NCI-H2196 (cell line): ENCODE measurements at regions not wholly inside any gene's neighbourhood (a gene's known extent, or its start where the extent isn't known, plus 50 kb on each side); places are given as distances from the start of the nearest gene placed in this dataset.
"Not testable (repeated sequence)": the region's sequence is repeated elsewhere in the genome, so short reads cannot be mapped to it uniquely, and the experiment has no call there.

Experiments
- DNase-seq: peaks from one replicate; lab custom pipeline; 2025; ENCODE audit not compliant: unreplicated experiment; lab: John Stamatoyannopoulos, UW

DNA sequence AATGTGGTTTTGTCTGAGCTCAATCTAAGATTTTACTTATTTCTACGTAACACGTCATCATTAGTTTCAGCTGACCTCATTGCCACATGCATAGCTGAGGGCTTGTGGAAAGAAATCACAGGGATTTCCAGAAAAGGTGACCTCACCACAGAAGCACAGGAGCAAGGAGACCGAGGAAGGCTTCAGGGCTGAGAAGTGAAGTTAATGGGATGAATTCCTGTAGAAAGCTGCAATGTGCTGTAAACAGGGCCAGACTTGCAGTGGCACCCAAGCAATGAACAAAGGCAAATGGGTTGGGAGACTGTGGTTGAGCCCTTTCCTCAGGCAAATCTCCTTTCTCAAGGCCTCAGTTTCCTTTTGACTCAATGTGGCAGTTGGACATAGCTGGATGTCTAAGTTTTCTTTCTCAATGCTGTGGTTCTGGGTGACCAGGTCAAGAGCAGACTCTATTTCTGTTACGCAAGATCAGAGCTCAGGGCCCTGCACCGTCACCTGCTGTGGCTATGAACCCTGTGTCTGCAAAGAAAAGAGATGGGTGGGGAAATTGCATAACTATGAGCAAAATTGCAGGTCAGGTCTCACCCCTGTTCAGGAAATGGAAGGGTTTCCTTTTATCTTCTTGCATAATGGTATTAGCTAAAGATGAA lies 252.2 kb upstream of the TBL1XR1 start:
- DNase-seq, result no peak

DNA sequence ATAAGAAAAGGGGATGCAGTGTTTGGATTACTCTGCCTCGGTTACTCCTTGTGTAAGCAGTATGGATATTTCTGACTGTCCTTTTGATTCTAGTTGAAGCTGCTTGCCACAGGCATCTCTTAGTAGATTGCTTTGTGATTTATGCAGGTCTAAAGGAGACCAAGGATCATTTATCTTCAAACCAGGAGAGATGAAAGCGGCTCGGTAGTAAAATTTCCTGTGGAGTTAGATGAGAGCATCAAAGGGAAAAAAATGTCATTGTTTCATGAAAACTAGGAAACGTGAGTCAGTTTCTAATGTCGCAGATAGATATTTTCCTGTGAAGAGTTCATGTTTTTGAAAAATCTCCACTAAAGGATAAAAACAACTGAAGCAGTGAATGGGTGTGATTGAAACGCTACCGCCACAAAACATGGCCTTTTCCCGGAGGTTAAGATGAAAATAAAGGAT lies 254.0 kb upstream of the TBL1XR1 start:
- DNase-seq, result no peak

GRCh38 chr3:177451864-177452830 lies 254.9 kb upstream of the TBL1XR1 start:
- no peak for DNase-seq

DNA sequence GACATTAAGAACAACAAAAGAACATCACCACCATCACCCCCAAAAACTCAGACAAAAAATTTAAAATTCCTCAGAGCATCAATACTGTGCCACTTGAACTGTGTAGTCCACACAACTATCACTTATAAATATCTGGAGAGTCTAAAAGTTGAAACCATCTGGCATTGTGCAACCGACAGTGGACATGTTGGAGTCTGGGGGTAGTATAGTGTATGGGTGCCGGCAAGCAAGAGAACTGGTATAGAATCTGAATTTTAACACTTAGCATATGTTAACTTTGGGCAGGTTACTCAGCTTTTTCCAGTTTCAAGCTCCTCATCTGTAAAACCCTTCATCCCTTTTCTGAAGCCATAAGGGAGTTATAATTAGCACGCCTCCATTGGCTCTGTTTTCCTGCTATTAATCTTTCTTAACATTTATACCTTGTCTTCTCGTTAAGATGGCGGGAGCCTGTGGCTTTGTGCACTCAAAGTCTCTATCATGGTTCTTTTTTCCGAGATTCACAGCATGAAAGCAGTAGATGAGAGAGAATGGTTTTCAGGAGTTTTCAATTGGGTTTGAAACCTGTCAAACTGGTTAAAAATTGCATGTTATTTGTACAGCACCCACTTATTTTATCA lies 255.7 kb upstream of the TBL1XR1 start:
- no peak for DNase-seq

DNA sequence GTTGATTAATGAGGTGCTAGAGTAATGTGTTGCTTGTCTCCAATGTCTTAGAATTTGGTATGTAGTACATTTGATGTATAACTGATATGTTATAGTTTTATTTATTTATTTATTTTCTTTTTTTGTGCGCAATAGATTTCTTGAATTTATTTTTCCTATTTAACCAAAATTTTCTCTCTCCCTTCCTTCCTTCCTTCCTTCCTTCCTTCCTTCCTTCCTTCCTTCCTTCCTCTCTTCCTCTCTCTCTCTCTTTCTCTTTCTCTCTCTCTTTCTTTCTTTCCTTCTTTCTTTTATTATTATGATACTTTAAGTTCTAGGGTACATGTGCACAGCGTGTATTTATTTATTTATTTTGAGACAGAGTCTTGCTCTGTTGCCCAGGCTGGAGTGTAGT lies 256.2 kb upstream of the TBL1XR1 start:
- DNase-seq, result no peak

- not testable (repeated sequence) for DNase-seq
Measured at GRCh38 chr3:177457204-177457603, 259.9 kb upstream of the TBL1XR1 start.

DNA sequence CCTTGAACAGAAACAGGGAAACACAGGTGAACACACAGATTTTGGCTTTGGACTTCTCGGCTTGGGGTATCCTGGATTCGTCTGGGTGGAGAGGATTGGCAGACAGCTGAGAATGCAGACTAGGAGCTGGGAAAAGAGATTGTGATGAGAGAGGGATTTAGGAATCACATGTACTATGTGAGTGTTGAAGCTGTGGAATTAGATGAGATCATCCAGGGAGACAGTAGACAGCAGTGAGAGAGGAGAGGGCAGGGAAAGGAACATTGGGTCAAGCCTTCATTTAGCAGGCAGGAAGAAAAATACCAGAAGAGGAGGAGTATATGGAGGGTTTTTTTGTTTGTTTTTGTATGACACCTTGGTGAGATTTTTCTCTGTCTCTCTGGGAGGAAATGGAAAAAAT lies 262.1 kb upstream of the TBL1XR1 start:
- no peak for DNase-seq

- no peak for DNase-seq
Measured at GRCh38 chr3:177460047-177460446, 262.8 kb upstream of the TBL1XR1 start.

DNA sequence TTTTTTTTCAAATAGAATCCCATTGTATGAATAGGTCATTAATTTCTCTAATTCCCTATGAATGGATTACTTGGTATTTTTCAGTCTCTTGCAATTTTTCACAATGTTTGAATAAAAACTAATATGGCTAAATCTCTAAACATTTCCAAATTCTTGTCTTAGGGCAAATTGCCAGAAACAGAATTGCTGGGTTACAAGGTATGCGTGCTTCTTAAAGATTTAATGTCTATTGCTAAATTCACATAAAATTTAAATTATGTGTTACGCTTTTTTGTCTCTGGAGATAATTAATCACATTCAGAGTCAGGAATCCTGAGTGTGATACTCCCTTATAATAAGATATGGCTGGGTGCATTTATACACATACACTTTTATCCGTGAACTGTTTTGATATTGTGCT lies 264.5 kb upstream of the TBL1XR1 start:
- no peak for DNase-seq

DNA sequence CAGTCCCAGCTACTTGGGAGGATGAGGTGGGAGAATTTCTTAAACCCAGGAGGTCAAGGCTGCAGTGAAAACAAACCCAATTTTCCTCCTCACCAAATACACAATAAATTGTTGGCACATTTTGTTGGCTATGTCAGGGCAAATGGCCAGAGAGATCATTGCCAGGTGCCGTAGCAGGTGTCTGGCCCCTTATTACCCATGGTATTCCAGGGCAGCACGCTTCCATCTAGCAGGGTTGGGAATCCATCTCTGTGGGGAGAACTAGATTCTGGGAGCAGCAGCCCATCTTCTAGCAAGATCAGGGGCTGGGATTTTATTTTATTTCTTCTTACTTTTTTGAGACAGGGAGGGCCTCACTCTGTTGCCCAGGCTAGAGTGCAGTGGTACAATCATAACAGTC lies 266.1 kb upstream of the TBL1XR1 start:
- DNase-seq, result not testable (repeated sequence)

GRCh38 chr3:177463863-177464262 lies 266.6 kb upstream of the TBL1XR1 start:
- no peak for DNase-seq

- no peak for DNase-seq
Measured at GRCh38 chr3:177464392-177465256, 267.3 kb upstream of the TBL1XR1 start.

GRCh38 chr3:177465257-177465642 lies 268.0 kb upstream of the TBL1XR1 start:
- DNase-seq, result no peak

GRCh38 chr3:177466074-177466473 lies 268.8 kb upstream of the TBL1XR1 start:
- DNase-seq, result no peak

DNA sequence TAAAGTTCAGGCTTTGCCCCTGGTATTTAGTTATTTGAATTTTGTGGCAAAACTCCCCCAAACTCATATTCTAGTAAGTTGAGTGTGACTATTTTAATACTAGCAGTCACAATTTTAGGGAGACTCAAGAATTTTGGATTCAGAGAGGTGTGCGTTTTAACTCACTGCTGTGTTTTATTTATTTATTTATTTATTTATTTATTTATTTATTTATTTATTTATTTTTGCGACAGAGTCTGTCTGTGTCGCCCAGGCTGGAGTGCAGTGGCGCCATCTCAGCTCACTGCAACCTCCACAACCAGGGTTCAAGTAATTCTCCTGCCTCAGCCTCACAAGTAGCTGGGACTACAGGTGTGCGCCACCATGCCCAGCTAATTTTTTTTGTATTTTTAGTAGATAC lies 269.3 kb upstream of the TBL1XR1 start:
- not testable (repeated sequence) for DNase-seq

- no peak for DNase-seq
Measured at GRCh38 chr3:177467247-177467985, 270.1 kb upstream of the TBL1XR1 start.

DNA sequence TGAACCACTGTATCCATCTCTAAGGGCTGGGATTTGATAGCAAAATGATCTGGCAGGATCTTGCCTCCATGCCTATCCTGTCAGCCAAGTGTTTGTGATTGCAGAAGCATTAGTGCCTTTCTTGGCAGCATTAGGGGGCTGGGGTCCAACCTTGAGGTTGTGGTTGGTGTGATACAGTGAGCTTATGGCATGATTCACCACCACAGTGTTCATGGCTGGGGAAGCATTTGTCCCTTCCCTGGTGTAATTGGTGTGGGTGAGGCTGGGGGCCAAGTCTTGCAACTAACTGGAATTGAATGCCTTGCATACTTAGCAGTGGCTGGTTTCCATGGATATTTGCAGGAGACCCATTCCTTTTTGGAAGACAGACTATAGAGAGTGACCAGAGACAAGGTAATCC lies 271.0 kb upstream of the TBL1XR1 start:
- no peak for DNase-seq

DNA sequence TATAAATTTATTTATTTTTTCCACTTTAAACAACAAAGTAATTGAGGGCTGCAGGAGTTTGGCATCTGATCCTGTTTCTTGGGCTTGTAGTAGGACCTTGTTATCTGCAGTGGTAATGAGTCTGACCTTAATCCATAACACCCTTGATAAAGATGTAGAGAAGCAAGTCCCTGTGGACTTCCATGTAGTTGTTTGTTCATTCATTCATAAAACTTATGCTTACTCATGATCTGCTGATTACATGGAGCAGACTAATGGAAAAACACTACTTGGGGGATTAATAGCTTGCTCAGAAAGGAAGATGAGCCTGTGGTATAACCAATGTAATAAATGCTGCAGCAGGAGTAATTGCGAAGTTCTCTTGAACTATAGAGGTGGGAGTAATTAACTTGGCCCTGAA lies 271.5 kb upstream of the TBL1XR1 start:
- DNase-seq, result no peak

DNA sequence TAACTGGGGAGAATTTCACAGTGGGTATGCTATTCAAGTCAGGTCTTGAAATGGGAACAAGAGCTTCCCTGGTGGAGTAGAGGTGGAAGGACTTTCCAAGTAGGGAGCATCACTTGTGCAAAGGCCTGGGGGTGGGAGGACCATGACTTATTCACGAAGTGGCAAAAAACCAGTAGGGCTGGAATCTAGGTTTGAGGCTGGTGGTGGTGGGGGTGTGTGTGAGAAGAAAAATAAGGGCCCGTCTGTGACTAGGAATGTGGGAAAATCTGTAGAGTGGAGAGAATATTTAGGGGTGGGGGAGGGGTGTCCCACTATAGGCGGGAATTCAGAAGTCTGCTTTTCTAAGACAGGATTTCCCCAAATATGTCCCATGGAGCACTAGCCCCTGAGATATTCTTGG lies 271.9 kb upstream of the TBL1XR1 start:
- DNase-seq, result no peak
